ENCODE measurements at regions not wholly inside any gene's neighbourhood (a gene's known extent, or its start where the extent isn't known, plus 50 kb on each side); places are given as distances from the start of the nearest gene placed in this dataset.

DNA sequence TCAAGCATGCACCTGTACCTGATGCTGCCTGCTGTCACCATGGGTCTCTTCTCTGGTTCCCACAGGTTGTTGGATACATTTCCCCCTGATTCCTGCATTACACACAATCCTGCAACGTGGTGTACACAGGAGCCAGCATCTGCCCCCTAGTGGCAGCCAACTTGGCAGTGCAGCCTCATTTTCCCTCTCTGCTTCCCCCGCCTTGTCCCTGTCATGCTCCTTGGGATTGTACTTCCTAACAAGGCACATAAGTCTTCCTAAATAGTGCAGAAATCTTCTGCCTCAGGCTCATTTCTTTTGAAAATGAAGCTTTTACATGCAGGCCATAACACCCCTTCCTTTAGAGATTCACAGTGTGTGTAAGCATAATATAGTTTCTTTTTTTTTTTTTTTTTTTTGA, 387.5 kb downstream of the CCSER2 start:
- intact Hi-C loops (cut with DNase I) = no loop called here
- H3K9me3 ChIP-seq (ENCODE audit: control insufficient read depth in 2 of 3, insufficient read depth in 1 of 3, low read length in 3 of 3) = no peaks in the 10 kb centered on the region
- no peak overlapping the region for H3K9ac ChIP-seq (ENCODE audit: low read length in 3 of 3)
- no peak overlapping the region for H3K27ac ChIP-seq (ENCODE audit: low read depth in 2 of 2, low read length in 2 of 2)
- no peaks in the 10 kb centered on the region for H3K4me1 ChIP-seq (ENCODE audit: control insufficient read depth in 2 of 3, insufficient read depth in 2 of 3, low read depth in 1 of 3, low read length in 3 of 3)
- H3K36me3 ChIP-seq (ENCODE audit: control insufficient read depth in 2 of 3, insufficient read depth in 3 of 3, low read length in 3 of 3) = no peaks in the 10 kb centered on the region
- DNase-seq (peak in 3 of 5 donors; percentile 28 to 42 (median 31)), FAIRE-seq (no peak)
- TF ChIP-seq, protein P1, sequence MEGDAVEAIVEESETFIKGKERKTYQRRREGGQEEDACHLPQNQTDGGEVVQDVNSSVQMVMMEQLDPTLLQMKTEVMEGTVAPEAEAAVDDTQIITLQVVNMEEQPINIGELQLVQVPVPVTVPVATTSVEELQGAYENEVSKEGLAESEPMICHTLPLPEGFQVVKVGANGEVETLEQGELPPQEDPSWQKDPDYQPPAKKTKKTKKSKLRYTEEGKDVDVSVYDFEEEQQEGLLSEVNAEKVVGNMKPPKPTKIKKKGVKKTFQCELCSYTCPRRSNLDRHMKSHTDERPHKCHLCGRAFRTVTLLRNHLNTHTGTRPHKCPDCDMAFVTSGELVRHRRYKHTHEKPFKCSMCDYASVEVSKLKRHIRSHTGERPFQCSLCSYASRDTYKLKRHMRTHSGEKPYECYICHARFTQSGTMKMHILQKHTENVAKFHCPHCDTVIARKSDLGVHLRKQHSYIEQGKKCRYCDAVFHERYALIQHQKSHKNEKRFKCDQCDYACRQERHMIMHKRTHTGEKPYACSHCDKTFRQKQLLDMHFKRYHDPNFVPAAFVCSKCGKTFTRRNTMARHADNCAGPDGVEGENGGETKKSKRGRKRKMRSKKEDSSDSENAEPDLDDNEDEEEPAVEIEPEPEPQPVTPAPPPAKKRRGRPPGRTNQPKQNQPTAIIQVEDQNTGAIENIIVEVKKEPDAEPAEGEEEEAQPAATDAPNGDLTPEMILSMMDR (IDR thresholded peaks at IDR 0.05; ENCODE audit: borderline replicate concordance, extremely low read depth, insufficient read depth) = peak; percentile 36
- H3K4me3 ChIP-seq (ENCODE audit: low read length in 3 of 3) = no peak overlapping the region
- no peaks in the 10 kb centered on the region for H3K27me3 ChIP-seq (ENCODE audit: control insufficient read depth, insufficient read depth, low read length)

GRCh38 chr10:84718877-84719616, 390.7 kb downstream of the CCSER2 start:
- Histone ChIP-seq H3K9me3 (ENCODE audit: control insufficient read depth in 2 of 3, insufficient read depth in 1 of 3, low read length in 3 of 3) (peaks cover 0 to 2% (median 0%) of the 10 kb centered on the region in 3 donors), H3K36me3 (ENCODE audit: control insufficient read depth in 2 of 3, insufficient read depth in 3 of 3, low read length in 3 of 3) (no peaks in the 10 kb centered on the region), H3K27me3 (ENCODE audit: control insufficient read depth, insufficient read depth, low read length) (no peaks in the 10 kb centered on the region), H3K27ac (ENCODE audit: low read depth in 2 of 2, low read length in 2 of 2) (no peak overlapping the region), H3K9ac (ENCODE audit: low read length in 3 of 3) (no peak overlapping the region), H3K4me3 (ENCODE audit: low read length in 3 of 3) (no peak overlapping the region), H3K4me1 (ENCODE audit: control insufficient read depth in 2 of 3, insufficient read depth in 2 of 3, low read depth in 1 of 3, low read length in 3 of 3) (no peaks in the 10 kb centered on the region)
- intact Hi-C loops (cut with DNase I) = no loop called here
- no peak for DNase-seq
- TF ChIP-seq, protein P1 (IDR thresholded peaks at IDR 0.05; ENCODE audit: borderline replicate concordance, extremely low read depth, insufficient read depth) = no peak
- no peak for FAIRE-seq

- H3K9ac ChIP-seq (ENCODE audit: low read length in 3 of 3) = no peak overlapping the region
- H3K4me3 ChIP-seq (ENCODE audit: low read length in 3 of 3) = no peak overlapping the region
- H3K9me3 ChIP-seq (ENCODE audit: control insufficient read depth in 2 of 3, insufficient read depth in 1 of 3, low read length in 3 of 3) = peaks cover 0 to 2% (median 0%) of the 10 kb centered on the region in 3 donors
- no peaks in the 10 kb centered on the region for H3K36me3 ChIP-seq (ENCODE audit: control insufficient read depth in 2 of 3, insufficient read depth in 3 of 3, low read length in 3 of 3)
- DNase-seq (no peak), FAIRE-seq (no peak)
- TF ChIP-seq, protein P1 (IDR thresholded peaks at IDR 0.05; ENCODE audit: borderline replicate concordance, extremely low read depth, insufficient read depth) = no peak
- no peaks in the 10 kb centered on the region for H3K27me3 ChIP-seq (ENCODE audit: control insufficient read depth, insufficient read depth, low read length)
- H3K27ac ChIP-seq (ENCODE audit: low read depth in 2 of 2, low read length in 2 of 2) = no peak overlapping the region
- H3K4me1 ChIP-seq (ENCODE audit: control insufficient read depth in 2 of 3, insufficient read depth in 2 of 3, low read depth in 1 of 3, low read length in 3 of 3) = no peaks in the 10 kb centered on the region
- intact Hi-C loops (cut with DNase I) = no loop called here
Measured at GRCh38 chr10:84719687-84720086, 391.3 kb downstream of the CCSER2 start.

Data from kidney (tissue), 13 donors.